Testis (tissue), 2 donors: ENCODE measurements at regions not wholly inside any gene's neighbourhood (a gene's known extent, or its start where the extent isn't known, plus 50 kb on each side); places are given as distances from the start of the nearest gene placed in this dataset.

Experiments used
- DNase-seq: peaks from one replicate; pipeline ENCODE4 v3.0.0-alpha.2; 2019
- H3K27ac ChIP-seq, 2 donors: fragments of 200-600 bp; sonication (generic); one replicate each; pipeline ENCODE4 v1.5.1; 2019
- H3K27me3 ChIP-seq: fragments of 200-600 bp; sonication (generic); one replicate; pipeline ENCODE4 v1.5.1; 2019
- H3K36me3 ChIP-seq: fragments of 200-600 bp; sonication (generic); one replicate; pipeline ENCODE4 v1.5.1; 2017; ENCODE audit warnings: low read depth; ENCODE audit errors: missing control alignments
- H3K4me1 ChIP-seq: fragments of 200-600 bp; sonication (generic); one replicate; pipeline ENCODE4 v1.5.1; 2019
- H3K4me3 ChIP-seq, 2 donors: fragments of 200-600 bp; sonication (generic); one replicate each; pipeline ENCODE4 v1.5.1; 2017 to 2019
- H3K9me3 ChIP-seq: fragments of 200-600 bp; sonication (generic); one replicate; pipeline ENCODE4 v1.5.1; 2017
- POLR2A ChIP-seq: fragments of 450-650 bp; IDR thresholded peaks from one replicate; pipeline ENCODE4 v1.6.1; 2017; ENCODE audit warnings: antibody characterized with exemption, mild to moderate bottlenecking, moderate library complexity
- WGBS, 2 donors: methylation state at CpG; one replicate each; pipeline ENCODE4 v1.1.5; 2018; 5-methylcytosine and 5-hydroxymethylcytosine counted together
- intact Hi-C: fragments of 100-400 bp; cut with DNase I; formaldehyde crosslinking; loops from one replicate; pipeline ENCODE4 v1.15.1; 2023; ENCODE audit warnings: low total_unique reads
- TF ChIP-seq, protein P1 (sequence below), 3 experiments: fragments of 450-650 bp in 2 of 3; fragments of 200-600 bp in 1 of 3; sonication (generic) in 1 of 3; IDR thresholded peaks; one replicate each; pipeline ENCODE4 v1.5.1; 2016 to 2019; ENCODE audit warnings: antibody characterized with exemption in 3 of 3, mild to moderate bottlenecking in 2 of 3, moderate library complexity in 1 of 3

DNA sequence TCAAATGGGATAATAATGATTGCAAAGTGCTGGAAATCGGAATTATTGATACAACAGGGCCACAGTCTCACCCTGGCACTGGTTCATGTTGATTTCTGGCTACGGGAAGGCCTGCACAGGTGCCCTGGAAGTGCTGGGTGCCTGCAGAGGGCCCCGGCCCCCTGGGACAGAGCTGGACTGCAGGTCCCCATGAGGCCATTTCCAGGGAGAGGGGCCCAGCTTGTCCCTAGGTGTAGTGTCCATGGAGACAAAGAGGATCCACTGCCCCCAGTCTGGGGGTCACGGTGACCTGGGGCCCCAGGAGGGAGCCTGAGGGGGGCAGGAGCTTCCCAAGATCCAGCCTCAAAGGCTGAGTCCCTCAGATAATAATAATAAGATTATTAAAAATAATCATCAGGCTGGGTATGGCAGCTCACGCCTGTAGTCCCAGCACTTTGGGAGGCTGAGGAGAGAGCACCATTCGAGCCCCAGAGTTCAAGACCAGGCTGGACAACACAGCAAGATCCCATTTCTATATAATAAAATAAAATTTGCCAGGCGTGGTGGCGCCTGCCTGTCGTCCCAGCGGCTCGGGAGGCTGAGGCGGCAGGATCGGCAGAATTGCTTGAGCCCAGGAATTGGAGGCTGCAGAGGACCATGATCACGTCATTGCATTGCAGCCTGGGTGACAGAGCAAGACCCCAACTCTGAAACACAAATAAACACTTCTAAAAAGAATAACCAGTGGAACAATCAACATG, 98.1 kb downstream of the MICALL2 start:
- intact Hi-C loops: no loop called here
- H3K36me3 ChIP-seq: no peaks in the 10 kb centered on the region
- no peak overlapping the region for H3K4me3 ChIP-seq
- H3K27ac ChIP-seq: no peak overlapping the region
- 89 to 93% methylated on average over 12 to 14 of the region's 14 CpGs for WGBS, 2 donors
- DNase-seq: no peak
- H3K27me3 ChIP-seq: no peaks in the 10 kb centered on the region
- TF ChIP-seq, protein P1, sequence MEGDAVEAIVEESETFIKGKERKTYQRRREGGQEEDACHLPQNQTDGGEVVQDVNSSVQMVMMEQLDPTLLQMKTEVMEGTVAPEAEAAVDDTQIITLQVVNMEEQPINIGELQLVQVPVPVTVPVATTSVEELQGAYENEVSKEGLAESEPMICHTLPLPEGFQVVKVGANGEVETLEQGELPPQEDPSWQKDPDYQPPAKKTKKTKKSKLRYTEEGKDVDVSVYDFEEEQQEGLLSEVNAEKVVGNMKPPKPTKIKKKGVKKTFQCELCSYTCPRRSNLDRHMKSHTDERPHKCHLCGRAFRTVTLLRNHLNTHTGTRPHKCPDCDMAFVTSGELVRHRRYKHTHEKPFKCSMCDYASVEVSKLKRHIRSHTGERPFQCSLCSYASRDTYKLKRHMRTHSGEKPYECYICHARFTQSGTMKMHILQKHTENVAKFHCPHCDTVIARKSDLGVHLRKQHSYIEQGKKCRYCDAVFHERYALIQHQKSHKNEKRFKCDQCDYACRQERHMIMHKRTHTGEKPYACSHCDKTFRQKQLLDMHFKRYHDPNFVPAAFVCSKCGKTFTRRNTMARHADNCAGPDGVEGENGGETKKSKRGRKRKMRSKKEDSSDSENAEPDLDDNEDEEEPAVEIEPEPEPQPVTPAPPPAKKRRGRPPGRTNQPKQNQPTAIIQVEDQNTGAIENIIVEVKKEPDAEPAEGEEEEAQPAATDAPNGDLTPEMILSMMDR (IDR thresholded peaks at IDR 0.05): no peak
- TF ChIP-seq POLR2A: no peak
- H3K4me1 ChIP-seq: no peaks in the 10 kb centered on the region
- H3K9me3 ChIP-seq: no peaks in the 10 kb centered on the region

DNA sequence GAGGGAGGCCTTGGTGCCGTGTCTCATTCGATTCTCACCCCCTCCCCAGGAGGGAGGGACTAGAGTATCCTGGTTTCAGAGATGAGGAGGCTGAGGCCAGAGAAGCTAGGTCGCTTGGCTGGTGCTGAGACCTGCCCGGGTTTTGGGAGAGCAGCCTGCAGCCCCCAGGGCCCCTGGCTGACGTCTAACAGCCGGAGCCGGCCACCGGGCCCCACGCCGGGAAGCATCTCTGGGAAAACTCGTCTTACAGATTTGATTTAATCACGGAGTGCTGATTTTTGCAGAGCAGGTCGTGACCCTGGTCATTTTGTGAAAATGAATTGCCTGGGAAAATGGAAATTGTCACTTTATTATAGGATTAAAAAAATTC, 97.5 kb downstream of the MICALL2 start:
- intact Hi-C loops: no loop called here
- no peak overlapping the region for H3K4me3 ChIP-seq
- H3K27me3 ChIP-seq: no peaks in the 10 kb centered on the region
- no peak overlapping the region for H3K27ac ChIP-seq
- 58 to 63% methylated on average over 7 to 13 of the region's 13 CpGs for WGBS, 2 donors
- no peaks in the 10 kb centered on the region for H3K36me3 ChIP-seq
- DNase-seq: no peak
- H3K4me1 ChIP-seq: no peaks in the 10 kb centered on the region
- TF ChIP-seq POLR2A: no peak
- TF ChIP-seq, protein P1 (IDR thresholded peaks at IDR 0.05): no peak
- H3K9me3 ChIP-seq: no peaks in the 10 kb centered on the region

DNA sequence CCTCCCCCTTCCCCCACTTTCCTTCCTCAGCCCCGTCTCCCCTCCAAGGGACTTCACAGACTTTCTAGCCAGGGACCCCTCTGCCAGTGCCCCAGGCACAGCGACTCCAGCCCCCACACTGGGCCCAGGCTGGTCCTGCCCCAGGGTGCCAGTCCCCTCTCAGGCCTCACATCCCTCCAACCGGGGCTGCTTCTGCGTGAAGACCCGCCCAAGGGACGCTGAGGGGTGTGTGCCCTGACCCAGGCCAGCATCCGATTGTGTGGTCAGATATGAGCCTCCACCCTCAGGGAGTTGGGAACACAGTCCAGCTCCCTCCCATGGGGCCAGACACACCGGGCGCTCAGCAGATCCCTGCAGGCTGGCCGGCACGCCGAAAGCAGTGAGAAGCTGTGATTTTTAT, 97.0 kb downstream of the MICALL2 start:
- WGBS, 2 donors: 74 to 80% methylated on average over 1 to 12 of the region's 12 CpGs
- no peaks in the 10 kb centered on the region for H3K27me3 ChIP-seq
- H3K9me3 ChIP-seq: no peaks in the 10 kb centered on the region
- intact Hi-C loops: no loop called here
- no peak for DNase-seq
- no peaks in the 10 kb centered on the region for H3K4me1 ChIP-seq
- no peak overlapping the region for H3K27ac ChIP-seq
- TF ChIP-seq POLR2A: no peak
- TF ChIP-seq, protein P1 (IDR thresholded peaks at IDR 0.05): no peak
- no peaks in the 10 kb centered on the region for H3K36me3 ChIP-seq
- no peak overlapping the region for H3K4me3 ChIP-seq

DNA sequence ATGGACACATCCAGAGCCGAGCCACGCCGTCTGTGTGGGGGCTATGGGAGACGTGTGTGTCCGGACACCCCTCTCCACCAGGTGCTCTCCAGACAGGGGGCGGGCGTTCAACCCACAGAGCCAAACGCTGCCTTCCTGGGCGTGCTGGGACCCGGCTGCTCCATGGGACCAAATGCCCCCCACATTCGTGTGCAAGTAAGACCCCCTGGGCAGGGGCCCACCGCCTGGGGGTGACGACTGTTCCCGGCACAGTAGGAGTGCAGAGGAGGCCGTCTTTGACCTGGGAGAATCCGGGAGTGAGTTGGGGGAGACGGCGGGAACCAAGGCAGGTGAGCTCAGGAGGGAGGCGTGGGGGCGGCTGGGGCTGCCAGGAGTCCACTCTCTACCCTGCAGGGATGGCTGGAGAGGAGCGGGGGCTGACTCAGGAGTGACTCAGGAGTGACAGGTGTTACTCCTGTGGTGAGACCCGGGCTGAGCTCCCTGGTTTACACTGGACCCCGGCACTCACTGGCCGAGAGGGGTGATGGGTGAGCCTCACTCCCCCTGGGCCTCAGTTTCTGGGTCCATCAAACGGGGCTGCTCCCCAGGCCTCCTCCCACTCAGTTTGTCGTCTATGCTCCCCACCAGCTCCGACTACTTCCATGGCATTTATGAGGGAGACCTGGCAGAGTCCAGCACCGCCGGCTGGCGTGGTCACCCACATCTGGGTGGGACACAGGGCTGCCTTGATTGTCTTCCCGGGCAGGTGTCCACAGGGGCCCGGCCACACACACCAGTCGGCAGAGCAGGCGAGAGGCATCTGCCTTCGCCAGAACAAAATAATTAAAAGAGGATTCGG, 95.0 kb downstream of the MICALL2 start:
- Histone ChIP-seq H3K9me3 (no peaks in the 10 kb centered on the region), H3K27me3 (no peaks in the 10 kb centered on the region), H3K27ac (no peak overlapping the region), H3K36me3 (no peaks in the 10 kb centered on the region), H3K4me1 (no peaks in the 10 kb centered on the region), H3K4me3 (no peak overlapping the region)
- 65 to 74% methylated on average over 28 to 36 of the region's 36 CpGs for WGBS, 2 donors
- no peak for TF ChIP-seq POLR2A
- TF ChIP-seq, protein P1 (IDR thresholded peaks at IDR 0.05): no peak
- intact Hi-C loops: no loop called here
- DNase-seq: no peak
